Liver (tissue), 8 donors: ENCODE measurements at regions not wholly inside any gene's neighbourhood (a gene's known extent, or its start where the extent isn't known, plus 50 kb on each side); places are given as distances from the start of the nearest gene placed in this dataset.

Experiments
- DNase-seq: peaks from one replicate; pipeline ENCODE4 v3.0.0-alpha.2; 2017; ENCODE audit warnings: low spot score
- H3K27ac ChIP-seq, 2 donors: one replicate each; pipeline ENCODE4 v1.7.0; 2013; ENCODE audit warnings: inconsistent platforms in 2 of 2, low read length in 2 of 2, control low read depth in 1 of 2, low read depth in 1 of 2, mild to moderate bottlenecking in 1 of 2
- H3K27me3 ChIP-seq, 4 donors: one replicate each; pipeline versions ENCODE4 v1.6.1 to v1.7.0; 2013; ENCODE audit warnings: low read length in 3 of 4, inconsistent platforms in 1 of 4, mild to moderate bottlenecking in 1 of 4, moderate library complexity in 1 of 4; ENCODE audit not compliant: control insufficient read depth in 4 of 4, insufficient read depth in 4 of 4
- H3K36me3 ChIP-seq, 4 donors: one replicate each; pipeline versions ENCODE4 v1.6.1 to v1.7.0; 2013; ENCODE audit warnings: low read length in 3 of 4, mild to moderate bottlenecking in 3 of 4, low read depth in 1 of 4, moderate library complexity in 1 of 4; ENCODE audit not compliant: control insufficient read depth in 4 of 4, insufficient read depth in 3 of 4
- H3K4me1 ChIP-seq, 4 donors: one replicate each; pipeline versions ENCODE4 v1.6.1 to v1.7.0; 2013; ENCODE audit warnings: low read length in 3 of 4, mild to moderate bottlenecking in 3 of 4, moderate library complexity in 1 of 4; ENCODE audit not compliant: control insufficient read depth in 4 of 4, insufficient read depth in 4 of 4
- H3K4me3 ChIP-seq, 3 donors: one replicate each; pipeline versions ENCODE4 v1.6.1 to v1.7.0; 2013; ENCODE audit warnings: low read length in 3 of 3, control low read depth in 1 of 3, low read depth in 1 of 3, mild to moderate bottlenecking in 1 of 3
- H3K9ac ChIP-seq, 2 donors: one replicate each; pipeline ENCODE4 v1.7.0; 2013; ENCODE audit warnings: low read length in 2 of 2, mild to moderate bottlenecking in 2 of 2, moderate library complexity in 2 of 2, control low read depth in 1 of 2, low read depth in 1 of 2
- H3K9me3 ChIP-seq, 4 donors: one replicate each; pipeline versions ENCODE4 v1.6.1 to v1.7.0; 2013; ENCODE audit warnings: low read length in 3 of 4; ENCODE audit not compliant: control insufficient read depth in 4 of 4
- ATF3 ChIP-seq: IDR thresholded peaks from 2 replicates; pipeline ENCODE4 v1.6.1; 2016; ENCODE audit warnings: antibody characterized with exemption
- CTCF ChIP-seq: fragments of 150-350 bp; IDR thresholded peaks from 2 replicates; pipeline ENCODE4 v1.5.1; 2017; ENCODE audit warnings: improper control_type of control experiment, low read depth, low read length; ENCODE audit not compliant: missing input control
- EGR1 ChIP-seq, 2 donors: IDR thresholded peaks; 2 replicates each; pipeline ENCODE4 v1.6.1; 2016 to 2018; ENCODE audit warnings: antibody characterized with exemption in 2 of 2, low read depth in 2 of 2
- FOXA1 ChIP-seq: IDR thresholded peaks from 2 replicates; pipeline ENCODE4 v1.6.1; 2016; ENCODE audit warnings: antibody characterized with exemption
- FOXA2 ChIP-seq: IDR thresholded peaks from 2 replicates; pipeline ENCODE4 v1.6.1; 2016; ENCODE audit warnings: antibody characterized with exemption
- GABPA ChIP-seq, 2 donors: IDR thresholded peaks in 1 of 2; conservative IDR thresholded peaks in 1 of 2; 2 replicates each; pipeline ENCODE4 v1.6.1; 2016; ENCODE audit warnings: antibody characterized with exemption in 2 of 2, mild to moderate bottlenecking in 1 of 2, moderate library complexity in 1 of 2
- HNF4A ChIP-seq, 2 donors: conservative IDR thresholded peaks; 2 replicates each; pipeline ENCODE4 v1.6.1; 2016; ENCODE audit warnings: antibody characterized with exemption in 2 of 2, mild to moderate bottlenecking in 2 of 2
- HNF4G ChIP-seq: IDR thresholded peaks from 2 replicates; pipeline ENCODE4 v1.6.1; 2016; ENCODE audit warnings: antibody characterized with exemption
- JUND ChIP-seq, 2 donors: IDR thresholded peaks; 2 replicates each; pipeline ENCODE4 v1.6.1; 2016; ENCODE audit warnings: antibody characterized with exemption in 2 of 2
- MAX ChIP-seq: IDR thresholded peaks from 2 replicates; pipeline ENCODE4 v1.6.1; 2016; ENCODE audit warnings: antibody characterized with exemption
- NR2F2 ChIP-seq: IDR thresholded peaks from 2 replicates; pipeline ENCODE4 v1.6.1; 2016; ENCODE audit warnings: antibody characterized with exemption
- RAD21 ChIP-seq, 2 donors: IDR thresholded peaks; 2 replicates each; pipeline ENCODE4 v1.6.1; 2016; ENCODE audit warnings: antibody characterized with exemption in 2 of 2, mild to moderate bottlenecking in 2 of 2
- REST ChIP-seq: IDR thresholded peaks from 2 replicates; pipeline ENCODE4 v1.6.1; 2016; ENCODE audit warnings: antibody characterized with exemption, mild to moderate bottlenecking
- RXRA ChIP-seq, 2 donors: IDR thresholded peaks; 2 replicates each; pipeline ENCODE4 v1.6.1; 2017 to 2018; ENCODE audit warnings: antibody characterized with exemption in 2 of 2, mild to moderate bottlenecking in 1 of 2
- SP1 ChIP-seq: IDR thresholded peaks from 2 replicates; pipeline ENCODE4 v1.6.1; 2018; ENCODE audit warnings: antibody characterized with exemption, mild to moderate bottlenecking
- TAF1 ChIP-seq: conservative IDR thresholded peaks from 2 replicates; pipeline ENCODE4 v1.6.1; 2016; ENCODE audit warnings: antibody characterized with exemption, mild to moderate bottlenecking
- YY1 ChIP-seq: IDR thresholded peaks from 2 replicates; pipeline ENCODE4 v1.6.1; 2016; ENCODE audit warnings: antibody characterized with exemption, mild to moderate bottlenecking
- ZBTB33 ChIP-seq: IDR thresholded peaks from 2 replicates; pipeline ENCODE4 v1.6.1; 2016; ENCODE audit warnings: antibody characterized with exemption
- WGBS: extraction: QIAGEN DNeasy Blood & Tissue Kit; methylation state at CpG from one replicate; pipeline ENCODE4 v1.1.7; 2013; 5-methylcytosine and 5-hydroxymethylcytosine counted together
- donor health status: healthy.
- donor health status: healthy.
- donor health status: healthy.
- donor health status: healthy.
- donor health status: healthy.

GRCh38 chr1:219991919-219992318 is 54.4 kb downstream of the EPRS1 start:
- Histone ChIP-seq H3K36me3 (peaks cover 4 to 15% (median 8%) of the 10 kb centered on the region in 4 donors), H3K27me3 (no peaks in the 10 kb centered on the region), H3K9ac (no peak overlapping the region), H3K9me3 (no peaks in the 10 kb centered on the region), H3K27ac (no peak overlapping the region), H3K4me3 (no peak overlapping the region), H3K4me1 (peaks cover 8 to 59% (median 42%) of the 10 kb centered on the region in 4 donors)
- WGBS: 87% methylated on average over 2 of the region's 2 CpGs
- TF ChIP-seq CTCF (no peak), HNF4G (no peak), REST (no peak), TAF1 (no peak), HNF4A (conservative IDR thresholded peaks at IDR 0.05) (no peak), SP1 (no peak), RAD21 (IDR thresholded peaks at IDR 0.05) (no peak), NR2F2 (no peak), JUND (IDR thresholded peaks at IDR 0.05) (no peak)
- no peak for DNase-seq

GRCh38 chr1:219991511-219991810 is 54.8 kb downstream of the EPRS1 start:
- peaks cover 1 to 13% (median 8%) of the 10 kb centered on the region in 4 donors for H3K36me3 ChIP-seq
- no peak for DNase-seq
- peak overlapping the region in 1 of 2 donors; percentile 5 for H3K27ac ChIP-seq
- TF ChIP-seq NR2F2 (no peak), JUND (IDR thresholded peaks at IDR 0.05) (no peak), EGR1 (IDR thresholded peaks at IDR 0.05; ENCODE audit: low read depth in 2 of 2) (no peak), ATF3 (no peak), YY1 (no peak), TAF1 (no peak), ZBTB33 (no peak), FOXA2 (no peak), MAX (no peak), RXRA (IDR thresholded peaks at IDR 0.05) (no peak), FOXA1 (no peak), REST (no peak), GABPA (IDR thresholded peaks at IDR 0.05 in 1 of 2, conservative IDR thresholded peaks at IDR 0.05 in 1 of 2) (no peak), HNF4A (conservative IDR thresholded peaks at IDR 0.05) (no peak), SP1 (no peak), RAD21 (IDR thresholded peaks at IDR 0.05) (no peak), CTCF (no peak), HNF4G (no peak)
- no peak overlapping the region for H3K4me3 ChIP-seq
- peaks cover 8 to 59% (median 42%) of the 10 kb centered on the region in 4 donors for H3K4me1 ChIP-seq
- H3K27me3 ChIP-seq: no peaks in the 10 kb centered on the region
- H3K9me3 ChIP-seq: no peaks in the 10 kb centered on the region
- WGBS: 20% methylated on average over 3 of the region's 3 CpGs
- H3K9ac ChIP-seq: peak overlapping the region; percentile 21 to 38
